GM18511 (cell line): ENCODE measurements at regions not wholly inside any gene's neighbourhood (a gene's known extent, or its start where the extent isn't known, plus 50 kb on each side); places are given as distances from the start of the nearest gene placed in this dataset.

Experiments used
- ATAC-seq: cut with Tn5 transposase; IDR thresholded peaks from one replicate; pipeline ENCODE4 v1.9.1; 2021; ENCODE audit warnings: mild to moderate bottlenecking, moderate library complexity; ENCODE audit not compliant: unreplicated experiment

DNA sequence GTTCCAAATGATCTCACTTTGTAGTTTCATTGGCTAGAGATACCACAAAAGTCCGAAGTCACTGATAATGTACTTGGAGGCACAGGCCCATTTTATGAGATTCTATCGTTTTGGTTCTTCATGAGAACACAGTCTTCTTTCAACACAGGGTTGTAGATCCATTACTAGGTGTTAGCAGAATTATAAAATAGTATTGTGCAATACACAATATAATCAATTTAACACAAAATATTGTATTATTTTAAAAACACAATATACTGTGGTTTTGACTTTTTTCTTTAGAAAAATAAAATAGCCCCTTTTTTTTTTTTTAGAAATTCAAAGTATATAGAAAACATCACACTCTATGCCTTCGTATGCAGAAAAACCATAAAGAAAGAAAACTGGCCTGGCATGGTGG lies 138.6 kb upstream of the TSC22D2 start:
- no peak for ATAC-seq

DNA sequence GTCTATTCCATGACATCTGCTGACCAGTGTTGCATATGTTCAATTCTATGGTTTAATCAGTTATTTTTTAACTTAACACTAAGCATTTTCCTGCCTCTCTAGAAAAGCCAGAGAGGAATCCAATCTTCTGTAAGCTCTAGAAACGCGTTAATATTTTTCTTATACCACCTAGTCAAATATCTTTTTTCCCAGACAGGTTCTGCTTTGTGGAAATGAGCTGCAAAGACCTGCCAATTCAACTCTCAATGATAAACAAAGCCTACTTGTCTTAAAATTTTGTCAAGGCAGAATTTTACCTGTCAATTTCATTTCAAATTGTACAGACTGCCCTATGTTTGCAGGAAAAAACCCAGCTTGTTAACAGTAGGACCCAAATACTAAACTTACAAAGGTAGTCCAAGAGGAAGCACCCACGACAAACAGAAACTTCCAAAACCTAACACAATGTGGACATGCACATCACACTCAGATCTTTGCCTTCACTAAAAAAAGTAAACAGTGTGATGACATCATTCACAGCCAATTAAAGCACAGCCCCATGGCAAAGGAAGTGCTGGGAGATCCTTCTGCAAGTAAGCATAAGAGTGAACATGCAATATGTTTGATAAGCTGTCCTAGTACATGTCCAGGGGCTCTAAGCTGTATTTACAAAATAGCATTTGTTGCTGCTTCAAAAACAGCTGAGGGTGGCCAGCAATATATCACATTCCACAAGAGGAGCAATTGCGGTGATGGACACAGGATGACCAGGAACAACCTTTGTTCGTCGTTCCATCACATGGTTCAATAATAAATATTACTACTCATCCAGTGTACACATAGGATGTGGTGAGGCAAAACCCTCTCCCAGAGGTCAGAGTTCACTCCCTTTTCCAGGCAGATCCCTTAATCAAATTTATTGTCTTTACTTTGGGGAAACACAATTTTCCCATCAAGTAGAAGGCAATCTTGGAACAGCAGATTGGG lies 139.4 kb upstream of the TSC22D2 start:
- no peak for ATAC-seq

DNA sequence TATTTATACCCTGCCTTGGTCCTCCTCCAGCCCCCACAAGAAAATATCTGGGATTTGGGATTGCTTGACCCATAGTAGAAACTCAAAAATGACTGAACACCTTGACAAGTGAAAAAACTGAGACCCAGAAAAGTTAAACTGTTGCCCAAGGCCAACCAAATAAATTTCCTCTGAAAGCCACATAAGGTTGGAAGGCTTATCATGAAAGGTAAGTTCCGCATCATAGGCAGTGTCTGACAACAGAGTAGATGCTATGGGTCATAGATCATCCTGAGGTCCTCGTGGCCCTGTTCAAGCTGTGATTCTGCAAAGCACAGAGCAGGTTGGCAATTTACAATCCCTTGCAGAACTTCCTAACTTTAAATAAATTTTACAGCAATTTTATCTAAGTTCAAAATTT lies 140.8 kb upstream of the TSC22D2 start:
- no peak for ATAC-seq

DNA sequence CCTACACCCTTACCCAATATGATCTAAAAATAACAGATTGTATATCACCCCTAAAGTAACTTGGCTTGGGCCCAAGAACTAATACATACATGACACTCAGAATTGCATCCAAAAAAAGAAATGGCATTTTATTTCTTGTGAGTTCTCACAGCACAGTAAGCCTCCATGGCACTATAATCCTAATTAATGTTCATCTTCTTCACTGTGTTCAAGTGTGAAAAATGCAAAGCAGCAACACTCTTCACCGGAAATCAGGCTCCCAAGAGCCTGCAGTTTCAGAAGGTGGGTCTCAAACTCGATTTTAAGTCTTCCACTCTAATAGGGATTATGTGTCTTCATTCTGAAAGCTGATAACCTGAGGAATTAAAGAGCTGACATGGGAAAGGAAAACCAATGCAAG lies 142.8 kb upstream of the TSC22D2 start:
- ATAC-seq = no peak

DNA sequence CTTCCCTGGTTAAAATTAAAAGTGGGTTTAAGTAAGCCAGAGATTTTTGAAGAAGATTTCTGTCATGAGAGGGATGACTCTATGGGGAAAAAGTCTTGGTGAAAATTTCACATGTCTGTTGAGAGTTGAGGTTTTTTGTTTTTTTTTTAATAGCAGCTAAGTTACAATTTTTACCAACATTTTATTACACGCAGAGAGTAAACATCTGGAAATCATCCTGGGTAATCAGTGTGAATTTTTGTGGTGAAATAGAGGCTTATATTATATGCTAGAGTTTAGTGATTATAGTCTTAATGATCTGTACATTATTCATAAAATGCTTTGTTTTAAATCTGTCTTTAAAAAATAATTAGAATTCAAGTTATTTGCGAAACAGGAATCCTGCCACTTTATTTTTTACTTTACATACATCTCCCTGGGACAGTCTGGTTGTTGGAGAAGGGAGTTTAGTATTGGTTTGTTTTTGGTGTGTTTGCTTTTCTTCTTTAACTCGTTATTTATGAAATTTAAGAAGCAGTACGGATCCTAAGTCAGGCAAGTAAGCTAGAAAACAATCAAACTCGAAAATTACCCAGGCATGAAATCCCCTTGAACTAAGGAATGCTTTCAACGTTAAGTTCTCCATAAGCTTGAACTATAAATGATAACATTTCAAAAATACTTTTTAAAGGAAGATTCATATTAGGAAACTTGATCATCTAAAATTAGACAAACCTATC lies 143.4 kb upstream of the TSC22D2 start:
- no peak for ATAC-seq

DNA sequence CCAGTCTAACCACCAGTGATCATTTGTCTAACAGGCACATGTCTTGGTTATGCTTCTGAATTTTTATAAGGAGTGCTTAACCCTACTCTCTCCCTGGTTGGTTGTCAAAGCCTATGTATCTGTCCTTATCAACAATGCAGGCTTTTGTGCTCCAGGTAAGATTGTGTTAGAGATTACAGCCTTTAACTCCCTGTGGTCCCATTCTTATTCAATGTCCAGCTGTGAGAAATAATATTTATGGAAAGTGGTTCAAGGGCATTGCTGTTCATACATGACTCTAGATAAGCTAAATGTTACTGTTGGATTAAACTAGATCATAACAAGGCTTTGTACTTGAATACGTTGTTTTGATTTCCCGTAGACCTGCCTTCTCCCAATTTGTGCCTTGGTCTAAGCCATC lies 146.1 kb upstream of the TSC22D2 start:
- no peak for ATAC-seq

DNA sequence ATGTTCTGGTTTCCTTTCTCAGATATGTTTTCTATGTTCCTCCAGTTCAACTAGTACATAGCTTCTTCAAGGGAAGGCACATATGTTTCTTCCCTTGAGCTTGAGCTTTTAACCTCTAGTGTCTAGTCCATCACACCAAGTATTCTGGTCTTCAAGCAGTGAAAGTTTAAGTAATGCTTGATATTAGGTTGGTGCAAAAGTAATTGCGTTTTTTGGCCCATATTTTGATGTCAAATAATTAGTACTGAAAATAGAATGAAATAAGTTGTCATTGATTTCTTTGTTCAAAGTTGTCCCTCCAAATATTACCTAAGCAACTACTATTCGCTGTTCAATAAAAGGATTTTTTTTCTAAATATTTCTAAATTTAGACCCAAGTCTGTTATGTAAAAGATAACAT lies 146.7 kb upstream of the TSC22D2 start:
- ATAC-seq = no peak

DNA sequence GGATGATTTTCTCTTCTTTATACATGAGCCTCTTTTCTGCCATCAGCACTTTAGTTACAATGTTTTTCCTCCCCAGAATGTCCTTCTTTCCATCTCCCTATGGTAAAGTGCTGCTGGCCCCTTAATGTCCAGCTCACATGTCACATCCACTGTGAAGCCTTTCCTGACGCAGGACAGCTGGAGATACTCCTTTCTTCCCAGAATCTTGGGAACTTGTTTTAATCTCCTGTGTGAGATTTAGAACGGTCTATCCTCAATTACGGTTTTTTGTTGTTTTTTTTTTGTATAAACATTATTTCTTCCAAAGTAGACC lies 147.7 kb upstream of the TSC22D2 start:
- no peak for ATAC-seq

DNA sequence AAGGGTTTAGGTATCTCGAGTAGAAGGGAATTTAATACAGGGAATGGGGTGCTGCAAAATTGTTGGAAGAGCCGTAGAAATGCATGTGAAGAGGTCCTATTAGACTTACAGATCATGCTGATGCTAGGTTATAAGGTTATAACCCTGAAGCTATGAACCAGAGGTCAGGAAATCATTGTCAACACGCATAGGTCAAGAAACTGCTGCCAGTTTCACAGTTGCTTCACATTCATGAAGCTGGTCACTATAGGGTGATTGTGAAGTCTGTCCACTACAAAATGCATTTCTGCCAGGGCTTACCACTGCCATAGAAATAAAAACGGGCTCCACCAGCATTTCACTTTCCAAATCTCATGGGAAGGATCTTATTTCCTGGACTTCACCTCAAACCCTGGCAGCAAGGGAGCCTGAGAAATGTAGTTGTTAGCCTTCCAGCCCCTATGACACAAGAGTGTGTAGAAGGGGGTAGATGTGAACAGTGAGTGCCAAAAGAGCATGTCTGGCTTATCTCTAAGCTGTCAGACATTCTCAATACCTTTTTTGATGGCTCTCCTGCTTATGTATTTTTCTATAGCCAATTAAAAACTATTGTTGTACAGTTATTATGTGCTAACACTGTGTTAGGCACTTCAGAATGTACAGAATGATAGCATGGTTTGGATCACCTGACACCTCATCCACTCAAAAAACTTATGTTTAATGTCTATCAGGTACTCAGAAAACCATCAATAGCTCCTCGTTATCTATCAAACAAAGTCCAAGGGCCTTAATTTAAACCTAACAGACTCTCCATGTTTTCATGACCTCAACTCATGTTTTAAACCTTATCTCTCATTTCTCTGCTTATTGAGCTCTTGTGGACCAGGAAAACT lies 148.3 kb upstream of the TSC22D2 start:
- ATAC-seq = no peak

DNA sequence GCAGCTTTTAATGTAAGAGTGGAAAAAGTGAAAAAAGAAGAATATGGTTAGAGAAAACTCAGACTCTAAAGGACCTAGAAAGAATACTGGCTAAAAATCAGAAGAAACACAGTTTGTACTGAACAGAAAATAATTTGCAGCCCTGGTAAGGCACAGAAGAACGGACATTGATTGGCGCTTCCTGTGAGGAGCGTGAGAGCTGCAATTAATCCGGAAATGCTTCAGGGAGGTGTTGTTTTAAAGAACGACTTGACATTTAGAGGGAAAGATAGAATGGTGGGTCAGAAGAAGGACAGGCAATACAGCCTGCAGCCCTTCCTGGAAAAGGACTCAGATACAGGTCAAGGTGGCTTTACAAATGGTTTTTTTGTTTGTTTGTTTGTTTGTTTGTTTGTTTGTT lies 151.3 kb upstream of the TSC22D2 start:
- ATAC-seq = no peak

DNA sequence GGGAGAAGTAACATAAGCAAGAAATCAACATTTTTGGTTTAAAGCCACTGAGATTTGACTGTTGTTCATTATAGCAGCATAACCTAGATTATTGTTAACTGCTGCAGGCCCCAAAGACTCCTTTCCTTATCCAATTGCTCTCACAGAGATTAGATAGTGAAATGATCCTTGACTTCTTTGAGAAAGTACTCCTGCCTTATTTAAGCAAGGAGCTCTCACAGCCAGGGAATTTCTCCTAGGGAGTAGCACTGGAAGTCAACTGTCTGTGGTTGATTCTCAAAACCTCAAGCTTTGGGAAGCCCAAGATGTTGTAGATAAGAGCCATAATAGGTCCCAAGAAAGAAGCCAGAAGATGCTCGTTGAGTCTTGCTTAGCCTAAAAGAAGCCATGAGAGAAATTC lies 151.8 kb upstream of the TSC22D2 start:
- no peak for ATAC-seq

DNA sequence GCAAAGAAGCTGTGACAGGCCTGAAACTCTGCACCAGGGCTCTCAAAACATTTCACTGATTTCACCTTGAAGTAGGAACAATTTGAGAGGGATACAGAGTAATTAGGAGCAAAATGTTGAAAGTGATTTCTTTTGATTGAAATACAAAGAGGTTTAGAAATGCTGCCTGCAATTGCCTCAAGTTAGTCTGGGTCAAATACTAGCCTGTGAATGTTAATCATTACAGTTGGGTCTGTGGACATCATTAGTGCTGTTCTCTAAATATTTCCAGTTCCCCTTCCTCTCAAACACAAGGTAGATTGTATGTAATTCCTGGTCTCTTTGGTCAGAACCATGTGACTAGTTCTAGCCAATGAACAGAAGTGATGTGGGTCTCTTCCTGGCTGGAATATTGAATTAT lies 152.3 kb upstream of the TSC22D2 start:
- no peak for ATAC-seq

DNA sequence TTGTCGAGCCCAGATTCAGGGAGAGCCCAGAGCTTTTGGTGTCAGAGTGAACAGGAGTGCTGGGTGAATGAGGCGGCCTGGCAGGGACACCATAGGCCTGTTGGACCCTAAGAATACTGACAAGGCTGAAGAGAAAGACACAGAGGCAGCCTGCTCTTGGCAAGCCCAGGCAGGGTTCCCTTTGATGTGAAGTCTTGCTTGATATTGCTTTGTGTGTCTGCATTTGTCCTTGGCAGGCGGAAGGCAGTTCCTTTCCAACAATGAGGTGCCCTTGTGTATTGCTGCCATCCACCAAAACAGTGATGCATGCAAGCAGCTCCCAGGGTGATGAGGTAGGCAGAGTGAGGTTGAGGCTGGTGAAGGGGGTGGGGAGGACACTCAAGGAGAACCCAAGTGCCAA lies 152.7 kb upstream of the TSC22D2 start:
- no peak for ATAC-seq

DNA sequence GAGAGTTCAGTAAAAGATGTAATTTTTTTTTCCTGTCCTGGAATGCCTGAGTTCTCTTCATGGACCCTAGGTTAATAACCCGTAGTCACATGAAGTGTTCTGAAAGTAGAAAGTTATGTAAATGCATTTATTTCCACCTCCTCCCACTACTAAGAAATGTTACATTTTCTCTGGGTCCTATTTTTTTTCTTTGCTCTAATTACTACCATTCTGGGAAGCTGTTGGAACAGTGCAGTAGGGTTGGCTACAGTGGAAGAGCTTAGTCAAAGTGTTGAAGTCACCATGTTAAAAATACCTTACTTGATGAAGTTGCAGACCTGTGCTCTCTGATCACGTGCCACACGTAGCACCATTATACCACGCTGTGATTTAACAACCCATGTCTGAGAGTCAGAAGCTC lies 153.8 kb upstream of the TSC22D2 start:
- ATAC-seq = no peak

DNA sequence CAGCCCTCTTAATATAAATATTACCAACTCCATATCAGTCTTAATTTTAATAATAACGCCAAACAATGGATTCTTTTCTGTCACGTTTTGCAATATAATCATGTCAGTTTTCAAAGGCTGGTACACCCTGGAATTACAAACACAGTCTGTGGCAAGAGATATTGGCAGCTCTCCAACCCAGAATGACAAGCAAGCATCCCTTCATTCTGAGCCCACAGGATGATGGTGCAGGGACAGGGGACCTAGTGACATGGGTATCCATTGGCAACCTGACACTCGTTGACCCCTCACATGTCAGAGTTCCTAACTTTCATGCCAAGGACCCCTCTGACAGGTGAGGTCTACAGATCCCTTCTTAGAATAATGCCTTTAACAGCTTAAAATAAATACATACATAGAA lies 154.5 kb upstream of the TSC22D2 start:
- no peak for ATAC-seq

DNA sequence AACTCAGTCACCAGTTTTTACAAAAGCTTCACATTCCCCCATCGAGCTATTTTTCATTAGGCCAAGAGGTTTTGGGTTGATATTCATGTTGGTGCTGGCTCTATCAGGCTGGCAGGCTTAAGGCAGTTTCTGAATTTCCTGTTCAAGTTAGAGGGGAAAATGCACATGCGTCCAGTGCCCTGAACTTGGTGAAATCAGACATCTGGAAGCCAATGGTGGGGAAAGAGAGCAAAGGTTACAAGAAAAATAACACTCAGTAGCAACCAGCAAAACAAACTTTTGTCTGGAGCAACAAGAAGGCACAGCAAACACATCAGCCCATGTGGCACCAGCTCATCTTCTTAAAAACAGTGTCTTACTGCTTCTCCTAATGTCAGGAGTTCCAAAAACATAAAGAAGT lies 155.6 kb upstream of the TSC22D2 start:
- ATAC-seq = no peak

DNA sequence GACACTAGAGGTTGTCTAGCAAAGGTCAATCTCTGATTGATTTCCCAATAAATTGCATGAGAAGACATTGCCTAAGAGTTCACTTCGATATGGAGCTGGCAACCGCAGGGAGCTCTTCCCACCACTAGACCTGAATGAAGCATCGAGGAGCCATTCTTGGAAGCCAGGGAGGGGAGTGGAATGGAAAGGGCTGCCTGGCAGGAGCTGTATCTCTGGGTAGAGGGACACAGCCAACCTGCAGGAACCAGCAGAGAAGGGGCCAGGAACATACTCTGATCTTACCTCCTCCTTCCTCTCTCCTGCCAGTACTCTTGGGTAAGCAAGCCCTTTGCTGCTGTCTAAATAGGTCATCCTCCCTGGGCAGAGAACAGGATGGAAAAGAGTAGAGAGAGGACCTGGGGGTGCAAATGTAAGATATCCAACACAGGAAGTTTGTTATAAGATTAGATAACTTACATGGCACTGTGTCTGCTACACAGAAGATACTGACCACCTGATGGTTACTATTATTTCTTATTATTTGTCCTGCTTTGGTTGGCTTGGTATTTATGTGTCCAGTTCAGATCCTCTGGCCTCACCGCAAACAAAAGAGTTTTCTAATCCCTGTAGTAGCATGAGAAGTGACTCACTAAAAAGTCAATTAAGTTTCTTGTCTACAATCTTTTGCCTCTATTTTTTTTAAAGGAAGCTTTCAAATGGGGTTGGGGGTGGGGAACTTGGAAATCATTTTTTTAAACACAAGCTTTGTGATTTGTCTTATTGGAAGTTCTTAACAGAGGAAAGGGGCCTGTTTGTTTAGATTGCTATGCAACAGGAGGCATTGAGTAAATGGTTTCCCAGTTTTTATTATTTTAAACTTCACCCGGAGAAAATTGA lies 156.7 kb upstream of the TSC22D2 start:
- no peak for ATAC-seq

DNA sequence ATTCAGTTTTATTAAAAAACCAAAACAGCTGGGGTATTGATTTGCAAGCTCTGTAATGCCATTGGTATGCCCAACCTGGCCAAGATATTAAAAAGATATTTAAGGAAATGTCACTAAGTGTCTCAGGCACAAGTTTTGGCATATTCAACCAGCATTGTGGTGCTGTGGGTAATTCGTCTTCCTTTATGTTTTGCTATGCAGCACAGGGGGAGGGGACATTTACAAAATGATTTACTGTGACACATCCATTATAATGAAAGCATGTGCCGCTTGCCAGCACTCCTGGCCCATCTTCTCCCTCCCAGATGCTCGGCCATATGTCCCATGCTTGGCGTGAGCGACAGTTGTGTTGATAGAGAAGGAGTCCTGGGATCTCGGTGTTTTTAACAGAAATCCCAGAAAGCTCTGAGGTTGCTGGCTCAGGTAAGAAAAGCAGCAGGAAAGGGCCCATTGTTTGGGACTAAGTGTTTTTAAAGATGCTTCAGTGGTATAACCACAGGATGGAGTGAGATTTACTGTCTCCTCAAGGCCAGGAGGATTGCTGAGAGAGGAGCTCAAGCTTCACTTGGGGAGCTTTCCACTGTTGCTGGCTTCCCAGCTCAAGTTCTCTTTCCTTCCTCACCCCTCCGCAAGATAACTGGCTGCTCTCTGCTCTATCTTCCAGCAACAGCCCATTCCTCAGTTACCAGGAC lies 158.2 kb upstream of the TSC22D2 start:
- ATAC-seq = no peak

DNA sequence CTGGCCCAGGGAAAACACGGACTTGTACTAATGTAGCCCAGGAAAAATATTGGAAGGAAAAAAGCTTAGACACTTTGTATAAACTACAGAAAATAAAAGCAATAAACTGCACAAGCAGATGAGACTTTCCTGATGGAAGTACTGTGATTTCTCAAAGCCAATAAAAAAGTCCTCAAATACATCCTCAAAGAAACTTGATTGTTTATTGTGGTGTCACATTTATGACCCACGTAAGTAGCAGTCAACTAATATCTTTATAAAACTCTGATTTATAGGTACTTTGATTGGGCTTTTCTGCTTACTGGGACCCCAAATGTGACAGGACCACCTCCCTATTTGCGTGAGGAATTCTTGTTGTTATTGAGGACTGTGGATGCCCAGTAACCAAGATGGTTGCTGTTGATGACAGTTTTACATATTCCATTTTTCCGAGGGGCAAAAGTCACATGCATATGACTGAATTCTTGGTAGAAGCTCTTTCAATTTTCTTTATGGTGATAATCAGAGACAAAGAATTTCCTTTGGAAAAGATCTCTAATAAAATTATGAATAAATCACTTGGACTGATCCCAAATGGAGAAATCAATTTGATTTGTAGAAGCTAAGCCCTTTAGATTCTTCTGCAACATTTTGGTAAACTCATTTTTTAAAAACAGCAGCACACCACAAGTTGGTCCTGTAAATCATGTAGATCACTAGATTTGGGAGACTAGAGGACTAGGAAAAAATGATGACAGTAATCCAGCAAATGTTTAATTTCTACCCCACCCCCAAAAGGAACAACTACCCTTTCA lies 159.0 kb upstream of the TSC22D2 start:
- ATAC-seq = no peak
